ENCODE measurements at regions not wholly inside any gene's neighbourhood (a gene's known extent, or its start where the extent isn't known, plus 50 kb on each side); places are given as distances from the start of the nearest gene placed in this dataset.

DNA sequence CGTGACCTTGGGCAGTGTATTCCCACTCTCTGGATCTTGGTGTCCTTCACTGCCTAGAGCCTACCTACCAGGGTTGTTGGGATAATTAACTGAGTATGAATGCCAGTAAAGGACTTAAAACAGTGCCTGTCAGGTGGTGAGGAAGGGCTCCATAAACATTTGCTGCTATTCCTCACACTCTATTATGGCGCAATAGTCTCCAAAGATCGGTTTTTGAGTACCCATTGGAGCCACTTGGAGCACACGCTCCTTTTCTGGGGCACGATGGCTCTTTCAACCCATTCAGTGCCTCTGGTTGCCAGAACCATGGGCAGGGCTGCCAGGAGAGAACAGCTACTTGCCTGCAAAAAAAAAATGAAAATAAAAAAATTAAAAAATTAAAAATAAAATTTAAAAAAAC lies 296.6 kb upstream of the PPARGC1A start:
- intact Hi-C loops (cut with micrococcal nuclease) = no loop called here
- Mint-ChIP-seq H3K9me3 (peaks cover 0 to 3% (median 0%) of the 10 kb centered on the region in 7 donors), H3K27me3 (ENCODE audit: low read depth in 3 of 3) (no peaks in the 10 kb centered on the region), H3K4me1 (no peaks in the 10 kb centered on the region), H3K36me3 (no peaks in the 10 kb centered on the region), H3K4me3 (no peak overlapping the region), H3K27ac (no peak overlapping the region)
- Histone ChIP-seq H3K27me3 (ENCODE audit: control insufficient read depth in 2 of 2, insufficient read depth in 2 of 2, low read length in 2 of 2) (no peaks in the 10 kb centered on the region), H4K20me1 (ENCODE audit: insufficient read depth, low read length) (no peaks in the 10 kb centered on the region), H3K9ac (ENCODE audit: insufficient read depth, low read length, poor library complexity, severe bottlenecking) (no peak overlapping the region), H3K36me3 (replicated peaks in 1 of 2; ENCODE audit: control insufficient read depth in 1 of 2, insufficient read depth in 2 of 2, low read length in 2 of 2) (no peaks in the 10 kb centered on the region), H3K27ac (ENCODE audit: low read depth in 1 of 2, low read length in 2 of 2) (no peak overlapping the region), H2AFZ (ENCODE audit: insufficient read depth, low read depth, low read length, poor library complexity, severe bottlenecking) (no peak overlapping the region), H3K79me2 (ENCODE audit: insufficient read depth, low read length) (no peaks in the 10 kb centered on the region), H3K9me3 (replicated peaks in 1 of 2; ENCODE audit: control insufficient read depth in 1 of 2, insufficient read depth in 1 of 2, low read length in 2 of 2) (no peaks in the 10 kb centered on the region), H3K4me2 (replicated peaks; ENCODE audit: extremely low read depth, low read length, poor library complexity, severe bottlenecking) (no peak overlapping the region), H3K4me3 (replicated peaks in 1 of 3; ENCODE audit: low read depth in 2 of 3, low read length in 3 of 3) (no peak overlapping the region), H3K4me1 (ENCODE audit: control insufficient read depth in 1 of 2, insufficient read depth in 2 of 2, low read length in 2 of 2) (no peaks in the 10 kb centered on the region)
- 98% methylated on average over 4 of the region's 5 CpGs for WGBS (ENCODE audit: insufficient coverage)
- no peak for DNase-seq
- TF ChIP-seq CTCF (IDR thresholded peaks at IDR 0.05) = no peak

- H3K4me3 Mint-ChIP-seq = no peak overlapping the region
Measured at GRCh38 chr4:24181005-24181404, 291.2 kb upstream of the PPARGC1A start.

More at GRCh38 chr4:24181005-24181404, 291.2 kb upstream of the PPARGC1A start:
- Mint-ChIP-seq H3K36me3 (no peaks in the 10 kb centered on the region), H3K4me1 (no peaks in the 10 kb centered on the region), H3K9me3 (peaks cover 0 to 4% (median 2%) of the 10 kb centered on the region in 7 donors), H3K27me3 (ENCODE audit: low read depth in 3 of 3) (peaks cover 0 to 4% (median 0%) of the 10 kb centered on the region in 3 donors), H3K27ac (no peak overlapping the region)
- Histone ChIP-seq H3K9ac (ENCODE audit: insufficient read depth, low read length, poor library complexity, severe bottlenecking) (no peak overlapping the region), H3K36me3 (replicated peaks in 1 of 2; ENCODE audit: control insufficient read depth in 1 of 2, insufficient read depth in 2 of 2, low read length in 2 of 2) (no peaks in the 10 kb centered on the region), H3K4me1 (ENCODE audit: control insufficient read depth in 1 of 2, insufficient read depth in 2 of 2, low read length in 2 of 2) (no peaks in the 10 kb centered on the region), H3K4me3 (replicated peaks in 1 of 3; ENCODE audit: low read depth in 2 of 3, low read length in 3 of 3) (no peak overlapping the region), H3K27me3 (ENCODE audit: control insufficient read depth in 2 of 2, insufficient read depth in 2 of 2, low read length in 2 of 2) (no peaks in the 10 kb centered on the region), H2AFZ (ENCODE audit: insufficient read depth, low read depth, low read length, poor library complexity, severe bottlenecking) (no peak overlapping the region), H3K27ac (ENCODE audit: low read depth in 1 of 2, low read length in 2 of 2) (no peak overlapping the region), H4K20me1 (ENCODE audit: insufficient read depth, low read length) (no peaks in the 10 kb centered on the region), H3K4me2 (replicated peaks; ENCODE audit: extremely low read depth, low read length, poor library complexity, severe bottlenecking) (no peak overlapping the region), H3K79me2 (ENCODE audit: insufficient read depth, low read length) (no peaks in the 10 kb centered on the region), H3K9me3 (replicated peaks in 1 of 2; ENCODE audit: control insufficient read depth in 1 of 2, insufficient read depth in 1 of 2, low read length in 2 of 2) (peaks cover 0 to 3% of the 10 kb centered on the region in 2 donors)
- no peak for DNase-seq
- WGBS (ENCODE audit: insufficient coverage) = no CpG with 5 or more reads among the region's 2 CpGs
- intact Hi-C loops (cut with micrococcal nuclease) = no loop called here
- no peak for TF ChIP-seq CTCF (IDR thresholded peaks at IDR 0.05)

Data from CD14-positive monocyte (primary cell).